HG03439 (cell line): ENCODE measurements at regions not wholly inside any gene's neighbourhood (a gene's known extent, or its start where the extent isn't known, plus 50 kb on each side); places are given as distances from the start of the nearest gene placed in this dataset.

Source experiments
- ATAC-seq: cut with Tn5 transposase; IDR thresholded peaks from one replicate; pipeline ENCODE4 v1.9.1; 2021; ENCODE audit warnings: mild to moderate bottlenecking, moderate library complexity; ENCODE audit not compliant: unreplicated experiment

GRCh38 chr9:85215416-85215815, 526.3 kb downstream of the AGTPBP1 start:
- ATAC-seq: no peak

- no peak for ATAC-seq
Observed at GRCh38 chr9:85213650-85214607, 527.8 kb downstream of the AGTPBP1 start.

- no peak for ATAC-seq
Observed at GRCh38 chr9:85212887-85213286, 528.9 kb downstream of the AGTPBP1 start.

- no peak for ATAC-seq
Observed at GRCh38 chr9:85212209-85212608, 529.5 kb downstream of the AGTPBP1 start.

- no peak for ATAC-seq
Observed at GRCh38 chr9:85208666-85209065, 533.1 kb downstream of the AGTPBP1 start.

GRCh38 chr9:85204176-85204575, 534.6 kb downstream of the NTRK2 start:
- ATAC-seq: no peak

- no peak for ATAC-seq
Observed at GRCh38 chr9:85202596-85202995, 533.1 kb downstream of the NTRK2 start.

- ATAC-seq: no peak
Observed at GRCh38 chr9:85200726-85201404, 531.3 kb downstream of the NTRK2 start.

GRCh38 chr9:85199866-85200495, 530.5 kb downstream of the NTRK2 start:
- no peak for ATAC-seq

- no peak for ATAC-seq
Observed at GRCh38 chr9:85192750-85193149, 523.2 kb downstream of the NTRK2 start.

GRCh38 chr9:85186218-85186585, 516.7 kb downstream of the NTRK2 start:
- ATAC-seq: no peak

- ATAC-seq: no peak
Observed at GRCh38 chr9:85185486-85186217, 516.1 kb downstream of the NTRK2 start.

GRCh38 chr9:85182383-85182782, 512.9 kb downstream of the NTRK2 start:
- ATAC-seq: no peak

GRCh38 chr9:85178474-85178873, 508.9 kb downstream of the NTRK2 start:
- ATAC-seq: no peak

- no peak for ATAC-seq
Observed at GRCh38 chr9:85173967-85174366, 504.4 kb downstream of the NTRK2 start.

- no peak for ATAC-seq
Observed at GRCh38 chr9:85172001-85172978, 502.8 kb downstream of the NTRK2 start.

GRCh38 chr9:85171163-85171562, 501.6 kb downstream of the NTRK2 start:
- ATAC-seq: no peak

- ATAC-seq: no peak
Observed at GRCh38 chr9:85168412-85168811, 498.9 kb downstream of the NTRK2 start.

GRCh38 chr9:85167146-85167545, 497.6 kb downstream of the NTRK2 start:
- ATAC-seq: no peak

- ATAC-seq: no peak
Observed at GRCh38 chr9:85163825-85164224, 494.3 kb downstream of the NTRK2 start.
